ENCODE measurements at regions not wholly inside any gene's neighbourhood (a gene's known extent, or its start where the extent isn't known, plus 50 kb on each side); places are given as distances from the start of the nearest gene placed in this dataset.

DNA sequence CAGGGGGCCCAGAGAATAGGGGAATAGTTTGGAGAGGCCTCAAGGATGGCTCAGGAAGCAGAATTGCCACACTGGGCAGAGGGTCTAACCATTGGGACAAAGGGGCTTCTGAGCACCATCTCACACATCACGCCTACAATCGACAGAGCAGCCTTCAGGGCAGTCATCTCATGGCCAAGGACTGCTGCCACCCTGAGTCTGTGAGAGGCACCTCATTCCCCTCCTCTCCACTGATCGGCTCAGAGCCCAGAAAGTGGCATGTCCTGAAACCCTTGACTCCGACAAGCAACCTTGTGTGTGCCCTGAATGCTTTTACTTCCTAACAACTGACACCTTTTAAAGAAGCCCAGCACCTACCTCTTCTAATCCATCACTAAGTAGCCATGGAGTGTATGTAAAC is 128.9 kb upstream of the PTPN3 start:
- TF ChIP-seq TCF12 (IDR thresholded peaks at IDR 0.05; ENCODE audit: low read depth), result no peak
- TF ChIP-seq TAF1 (IDR thresholded peaks at IDR 0.05; ENCODE audit: low read depth), result no peak
- TF ChIP-seq FOXM1 (IDR thresholded peaks at IDR 0.05; ENCODE audit: borderline replicate concordance, low read depth), result no peak
- TF ChIP-seq CREB1 (IDR thresholded peaks at IDR 0.05; ENCODE audit: low read depth), result no peak
- no peak for TF ChIP-seq YY1 (IDR thresholded peaks at IDR 0.05; ENCODE audit: low read depth)
- TF ChIP-seq NFIC (IDR thresholded peaks at IDR 0.05), result no peak
- TF ChIP-seq, protein P1, sequence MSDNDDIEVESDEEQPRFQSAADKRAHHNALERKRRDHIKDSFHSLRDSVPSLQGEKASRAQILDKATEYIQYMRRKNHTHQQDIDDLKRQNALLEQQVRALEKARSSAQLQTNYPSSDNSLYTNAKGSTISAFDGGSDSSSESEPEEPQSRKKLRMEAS (IDR thresholded peaks at IDR 0.05), result no peak
- TF ChIP-seq, protein P2, sequence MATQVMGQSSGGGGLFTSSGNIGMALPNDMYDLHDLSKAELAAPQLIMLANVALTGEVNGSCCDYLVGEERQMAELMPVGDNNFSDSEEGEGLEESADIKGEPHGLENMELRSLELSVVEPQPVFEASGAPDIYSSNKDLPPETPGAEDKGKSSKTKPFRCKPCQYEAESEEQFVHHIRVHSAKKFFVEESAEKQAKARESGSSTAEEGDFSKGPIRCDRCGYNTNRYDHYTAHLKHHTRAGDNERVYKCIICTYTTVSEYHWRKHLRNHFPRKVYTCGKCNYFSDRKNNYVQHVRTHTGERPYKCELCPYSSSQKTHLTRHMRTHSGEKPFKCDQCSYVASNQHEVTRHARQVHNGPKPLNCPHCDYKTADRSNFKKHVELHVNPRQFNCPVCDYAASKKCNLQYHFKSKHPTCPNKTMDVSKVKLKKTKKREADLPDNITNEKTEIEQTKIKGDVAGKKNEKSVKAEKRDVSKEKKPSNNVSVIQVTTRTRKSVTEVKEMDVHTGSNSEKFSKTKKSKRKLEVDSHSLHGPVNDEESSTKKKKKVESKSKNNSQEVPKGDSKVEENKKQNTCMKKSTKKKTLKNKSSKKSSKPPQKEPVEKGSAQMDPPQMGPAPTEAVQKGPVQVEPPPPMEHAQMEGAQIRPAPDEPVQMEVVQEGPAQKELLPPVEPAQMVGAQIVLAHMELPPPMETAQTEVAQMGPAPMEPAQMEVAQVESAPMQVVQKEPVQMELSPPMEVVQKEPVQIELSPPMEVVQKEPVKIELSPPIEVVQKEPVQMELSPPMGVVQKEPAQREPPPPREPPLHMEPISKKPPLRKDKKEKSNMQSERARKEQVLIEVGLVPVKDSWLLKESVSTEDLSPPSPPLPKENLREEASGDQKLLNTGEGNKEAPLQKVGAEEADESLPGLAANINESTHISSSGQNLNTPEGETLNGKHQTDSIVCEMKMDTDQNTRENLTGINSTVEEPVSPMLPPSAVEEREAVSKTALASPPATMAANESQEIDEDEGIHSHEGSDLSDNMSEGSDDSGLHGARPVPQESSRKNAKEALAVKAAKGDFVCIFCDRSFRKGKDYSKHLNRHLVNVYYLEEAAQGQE (IDR thresholded peaks at IDR 0.05; ENCODE audit: low read depth), result no peak
